ENCODE measurements at regions not wholly inside any gene's neighbourhood (a gene's known extent, or its start where the extent isn't known, plus 50 kb on each side); places are given as distances from the start of the nearest gene placed in this dataset.

- TF ChIP-seq, protein P1, sequence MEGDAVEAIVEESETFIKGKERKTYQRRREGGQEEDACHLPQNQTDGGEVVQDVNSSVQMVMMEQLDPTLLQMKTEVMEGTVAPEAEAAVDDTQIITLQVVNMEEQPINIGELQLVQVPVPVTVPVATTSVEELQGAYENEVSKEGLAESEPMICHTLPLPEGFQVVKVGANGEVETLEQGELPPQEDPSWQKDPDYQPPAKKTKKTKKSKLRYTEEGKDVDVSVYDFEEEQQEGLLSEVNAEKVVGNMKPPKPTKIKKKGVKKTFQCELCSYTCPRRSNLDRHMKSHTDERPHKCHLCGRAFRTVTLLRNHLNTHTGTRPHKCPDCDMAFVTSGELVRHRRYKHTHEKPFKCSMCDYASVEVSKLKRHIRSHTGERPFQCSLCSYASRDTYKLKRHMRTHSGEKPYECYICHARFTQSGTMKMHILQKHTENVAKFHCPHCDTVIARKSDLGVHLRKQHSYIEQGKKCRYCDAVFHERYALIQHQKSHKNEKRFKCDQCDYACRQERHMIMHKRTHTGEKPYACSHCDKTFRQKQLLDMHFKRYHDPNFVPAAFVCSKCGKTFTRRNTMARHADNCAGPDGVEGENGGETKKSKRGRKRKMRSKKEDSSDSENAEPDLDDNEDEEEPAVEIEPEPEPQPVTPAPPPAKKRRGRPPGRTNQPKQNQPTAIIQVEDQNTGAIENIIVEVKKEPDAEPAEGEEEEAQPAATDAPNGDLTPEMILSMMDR (IDR thresholded peaks at IDR 0.05 in 4 of 5, conservative IDR thresholded peaks at IDR 0.05 in 1 of 5): no peak
- TF ChIP-seq POLR2A (IDR thresholded peaks at IDR 0.05): no peak
These were observed 328.5 kb downstream of the TDRD15 start for GRCh38 chr2:21452263-21452662.

All from gastrocnemius medialis (tissue), 4 donors.